Stimulated activated CD8-positive, alpha-beta memory T cell treated with anti-CD3 and anti-CD28 coated beads, Interleukin-7, amount 100 ng/mL, for 48 hours (primary cell): ENCODE measurements at regions not wholly inside any gene's neighbourhood (a gene's known extent, or its start where the extent isn't known, plus 50 kb on each side); places are given as distances from the start of the nearest gene placed in this dataset.

Experiments
- DNase-seq, 2 donors: peaks; one replicate each; pipeline ENCODE4 v3.0.0-alpha.2; 2020; ENCODE audit warnings: low read depth in 1 of 2; ENCODE audit errors: extremely low read depth in 1 of 2

- DNase-seq: no peak
These were observed 83.8 kb downstream of the MRPL46 start for GRCh38 chr15:88383354-88383753.

DNA sequence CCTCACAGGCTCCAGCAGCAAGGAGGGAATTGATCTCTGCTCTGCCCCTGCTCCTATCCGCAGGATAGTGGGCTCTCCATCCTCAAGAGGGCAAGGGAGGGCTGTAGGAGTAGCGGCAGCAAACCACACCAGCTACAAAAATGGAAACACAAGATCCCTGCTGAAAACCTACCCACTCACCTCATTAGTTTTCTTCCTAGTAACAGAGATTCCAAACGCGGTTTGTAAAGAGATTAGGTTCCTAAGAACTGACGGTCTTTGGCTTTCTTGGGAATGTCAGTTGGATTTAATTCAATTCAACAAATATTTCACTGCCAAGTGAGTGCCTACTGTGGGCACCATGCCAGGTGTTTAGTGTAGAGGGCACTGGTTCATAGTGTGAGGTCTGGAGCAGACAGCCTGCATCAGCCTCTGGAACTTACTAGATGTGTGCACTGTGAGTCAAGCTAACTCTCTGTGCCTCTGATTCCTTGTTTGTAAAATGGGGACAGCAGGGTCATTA, 84.7 kb downstream of the MRPL46 start:
- DNase-seq: no peak

DNA sequence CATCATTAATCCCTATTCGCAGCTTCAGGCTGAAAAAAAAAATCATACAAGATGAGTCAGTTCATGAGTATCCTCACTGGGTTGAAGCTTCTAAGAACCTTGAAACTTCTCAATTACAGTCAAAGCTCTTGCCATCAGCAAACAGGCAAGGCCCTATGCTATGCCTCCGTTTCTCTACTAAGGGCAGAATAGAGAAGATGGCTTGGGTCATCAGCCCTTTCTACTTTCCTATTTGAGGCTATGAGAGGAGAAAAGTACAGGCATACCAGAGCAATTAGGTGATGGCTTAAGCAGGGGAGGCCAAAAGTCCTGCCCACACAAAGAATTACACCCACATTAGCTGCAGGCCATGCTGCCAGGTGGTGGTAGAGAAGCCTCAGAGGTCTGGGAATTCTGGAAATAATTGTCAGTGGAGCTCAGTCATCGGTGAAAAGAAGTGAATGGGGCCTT, 89.0 kb downstream of the MRPL46 start:
- no peak for DNase-seq

DNA sequence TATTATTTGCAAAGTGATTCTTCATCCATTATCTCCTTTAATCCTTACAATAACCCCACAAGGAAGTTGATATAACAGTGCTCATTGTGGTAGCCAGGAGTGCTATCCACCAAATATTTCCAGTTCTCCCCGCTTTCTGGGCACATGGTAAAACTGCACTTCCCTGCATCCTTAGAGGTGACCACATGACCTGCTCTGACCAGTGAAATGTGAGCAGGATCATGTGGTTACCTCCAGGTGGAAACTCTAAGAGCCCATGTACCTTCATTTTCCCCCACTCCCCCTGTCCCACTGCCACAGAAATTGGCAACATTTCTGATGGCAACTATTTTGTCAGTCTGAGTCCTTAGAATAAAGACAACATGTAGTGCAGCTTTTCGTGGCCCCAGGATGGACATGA, 89.7 kb downstream of the MRPL46 start:
- no peak for DNase-seq

GRCh38 chr15:88376574-88377174, 90.5 kb downstream of the MRPL46 start:
- DNase-seq: no peak

DNA sequence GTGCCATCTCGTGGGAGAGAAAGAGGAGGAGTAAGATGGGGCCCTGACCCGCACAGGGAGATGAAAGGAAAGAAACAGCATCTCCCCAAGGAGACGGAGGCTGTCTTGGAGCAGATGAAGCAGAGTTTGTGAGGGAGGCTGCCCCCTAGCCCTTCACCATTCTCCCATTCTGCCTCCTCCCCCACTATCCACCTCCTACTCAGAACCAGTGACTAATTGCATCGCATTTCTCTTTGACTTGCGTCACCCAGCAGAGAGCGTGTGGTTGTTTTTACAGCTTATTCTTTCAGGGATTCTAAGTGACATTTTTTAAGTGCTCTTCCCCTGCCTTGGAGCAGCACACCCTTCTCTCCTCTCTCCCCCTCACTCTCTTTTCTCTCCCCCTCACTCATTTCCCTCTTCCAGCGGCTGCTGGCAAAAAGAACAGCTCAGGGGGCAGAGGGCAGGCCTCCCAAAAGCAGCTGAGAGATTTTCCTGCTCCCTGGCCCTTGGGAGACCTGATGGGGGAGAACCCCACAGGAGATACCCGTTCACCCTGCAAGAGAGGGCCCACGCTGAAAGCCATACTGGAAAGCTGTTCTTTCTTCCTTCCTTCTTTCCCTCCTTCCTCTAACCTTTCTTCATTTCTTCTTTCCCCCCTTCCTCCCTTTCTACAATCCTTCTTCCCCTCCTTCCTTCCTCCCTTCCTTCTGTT, 91.8 kb downstream of the MRPL46 start:
- DNase-seq: no peak

- no peak for DNase-seq
These were observed 102.1 kb downstream of the MRPL46 start for GRCh38 chr15:88365124-88365523.

- no peak for DNase-seq
These were observed 92.2 kb upstream of the NTRK3 start for GRCh38 chr15:88348579-88349230.

GRCh38 chr15:88345962-88346361, 89.4 kb upstream of the NTRK3 start:
- no peak for DNase-seq

DNA sequence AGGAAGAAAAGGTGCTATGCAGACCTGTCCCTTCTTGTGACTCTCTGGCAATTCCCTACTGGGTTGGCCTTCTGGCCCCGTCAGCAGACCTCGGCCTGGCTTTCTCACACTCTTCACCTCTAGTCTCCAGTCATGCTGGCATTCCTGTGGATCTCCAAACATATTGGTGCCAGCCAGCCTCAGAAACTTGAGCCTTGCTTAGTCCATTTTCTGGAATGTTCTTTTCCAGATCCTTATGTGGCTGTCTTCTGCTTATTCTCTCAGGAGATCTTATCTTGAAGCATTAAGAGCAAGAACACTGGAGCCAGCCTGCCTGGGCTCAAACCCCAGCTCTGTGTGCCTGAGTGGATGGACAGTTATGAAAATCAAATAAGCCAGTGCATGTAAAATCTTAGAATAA, 88.2 kb upstream of the NTRK3 start:
- DNase-seq: no peak

DNA sequence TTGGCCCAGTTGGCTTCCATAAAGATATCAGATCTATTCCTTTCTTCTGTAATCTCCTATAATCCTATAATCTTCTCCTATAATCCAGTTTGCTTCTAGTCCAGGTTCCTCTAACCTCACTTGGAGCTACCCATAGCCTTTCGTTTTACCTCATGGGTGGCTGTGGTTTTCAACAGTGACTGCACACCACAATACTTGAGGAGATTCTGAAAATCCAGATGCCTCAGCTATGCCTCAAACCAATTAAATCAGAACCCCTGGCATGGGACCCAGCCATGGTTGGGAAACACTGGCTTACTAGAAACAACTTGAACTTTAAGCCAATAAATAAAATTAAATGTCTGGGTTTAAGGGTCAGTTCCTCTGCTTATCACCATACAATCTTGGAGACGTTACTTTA, 86.1 kb upstream of the NTRK3 start:
- no peak for DNase-seq

GRCh38 chr15:88341653-88342052, 85.1 kb upstream of the NTRK3 start:
- no peak for DNase-seq

GRCh38 chr15:88341006-88341405, 84.5 kb upstream of the NTRK3 start:
- no peak for DNase-seq

DNA sequence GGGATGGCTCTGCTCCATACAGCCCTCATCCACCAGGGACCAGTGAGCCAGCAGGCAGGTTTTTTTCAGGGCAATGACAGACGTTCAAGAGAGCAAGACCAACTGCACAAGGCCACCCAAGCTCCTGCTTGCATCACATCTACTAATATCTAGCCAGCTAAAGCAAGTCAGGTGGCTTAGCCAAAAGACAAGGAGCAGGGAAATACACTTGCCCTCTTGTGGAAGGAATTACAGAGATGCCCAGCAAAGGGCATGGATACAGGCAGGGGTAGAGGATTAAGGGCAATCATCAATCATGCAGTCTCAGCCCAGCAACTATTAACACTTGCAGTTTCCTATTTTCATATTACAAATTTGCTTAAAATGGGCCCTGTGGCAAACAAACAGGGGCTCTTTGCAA, 81.5 kb upstream of the NTRK3 start:
- DNase-seq: no peak

- no peak for DNase-seq
These were observed 78.5 kb upstream of the NTRK3 start for GRCh38 chr15:88335074-88335473.

- no peak for DNase-seq
These were observed 77.9 kb upstream of the NTRK3 start for GRCh38 chr15:88334436-88334835.

DNA sequence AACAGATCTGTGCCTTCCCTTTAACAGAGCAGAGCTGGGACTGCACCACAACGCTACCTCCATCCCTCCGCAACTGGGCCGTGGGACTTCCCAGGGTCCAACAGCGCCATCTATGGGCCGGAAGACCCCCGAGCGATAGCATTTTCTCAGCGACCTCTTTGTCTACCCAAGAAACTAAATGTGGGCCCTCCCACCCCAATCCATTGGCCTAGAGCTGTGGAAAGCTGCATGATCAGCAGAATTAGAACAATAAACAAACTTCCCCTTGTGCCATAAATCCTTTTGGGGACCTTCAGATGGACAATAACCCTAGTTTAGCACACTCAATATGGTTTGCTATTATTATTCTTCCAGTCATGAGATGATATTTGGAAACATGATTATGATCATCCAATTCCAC, 74.8 kb upstream of the NTRK3 start:
- DNase-seq: peak; percentile 13 to 36

- DNase-seq: no peak
These were observed 70.4 kb upstream of the NTRK3 start for GRCh38 chr15:88326924-88327323.

DNA sequence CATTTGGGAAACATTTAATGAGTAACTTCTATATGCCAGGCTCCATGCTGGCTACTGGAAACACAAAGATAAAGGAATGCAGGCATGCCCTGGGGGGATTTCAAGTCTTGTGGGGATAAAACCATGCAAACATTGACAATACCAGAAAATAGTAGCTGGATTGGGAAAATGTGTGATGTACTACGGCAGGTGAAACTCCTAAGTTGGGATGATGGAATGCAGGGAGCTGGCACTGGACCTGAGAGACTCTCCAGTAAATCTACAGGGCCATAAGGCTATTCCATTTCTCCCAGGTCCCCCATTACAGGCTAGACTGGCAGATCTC, 68.2 kb upstream of the NTRK3 start:
- DNase-seq: no peak

GRCh38 chr15:88323976-88324740, 67.6 kb upstream of the NTRK3 start:
- DNase-seq: no peak

DNA sequence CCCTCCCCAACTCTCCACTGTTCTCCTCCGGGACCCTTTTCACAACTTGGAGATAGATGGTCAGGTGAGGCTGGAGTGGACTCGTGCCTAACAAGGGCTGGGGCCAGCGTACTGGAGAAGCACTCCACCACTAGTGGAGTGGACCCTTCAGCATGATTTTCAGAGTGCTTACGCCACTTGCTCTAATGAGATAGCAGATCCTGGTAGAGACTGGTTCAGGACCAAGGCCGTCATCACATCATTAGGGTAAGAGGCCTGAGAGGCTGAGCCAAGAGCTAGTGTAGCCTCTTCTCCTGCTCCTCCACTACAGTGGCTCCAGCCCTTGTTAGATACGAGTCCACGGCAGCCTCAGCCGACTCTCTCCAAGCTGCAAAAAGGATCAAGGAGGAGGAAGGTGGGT, 66.9 kb upstream of the NTRK3 start:
- no peak for DNase-seq

GRCh38 chr15:88322461-88322860, 65.9 kb upstream of the NTRK3 start:
- DNase-seq: no peak
